Trophoblast cell (in vitro differentiated cells and primary cell): ENCODE measurements at regions not wholly inside any gene's neighbourhood (a gene's known extent, or its start where the extent isn't known, plus 50 kb on each side); places are given as distances from the start of the nearest gene placed in this dataset.

ENCODE experiments used
- DNase-seq, 2 donors: peaks; one replicate each; pipeline ENCODE4 v3.0.0-alpha.2; 2016
- H2AFZ ChIP-seq: 2 replicates; pipeline ENCODE4 v1.6.1; 2013; ENCODE audit warnings: low read length, moderate library complexity, mild to moderate bottlenecking; ENCODE audit not compliant: insufficient read depth, poor library complexity
- H2AK5ac ChIP-seq: 2 replicates; pipeline ENCODE4 v1.6.1; 2013; ENCODE audit warnings: mild to moderate bottlenecking, low read length
- H2BK120ac ChIP-seq: 2 replicates; pipeline ENCODE4 v1.6.1; 2013; ENCODE audit warnings: low read length, mild to moderate bottlenecking, moderate library complexity; ENCODE audit not compliant: insufficient read depth, poor library complexity
- H2BK12ac ChIP-seq: 2 replicates; pipeline ENCODE4 v1.6.1; 2013; ENCODE audit warnings: mild to moderate bottlenecking, low read length, moderate library complexity
- H2BK5ac ChIP-seq: 2 replicates; pipeline ENCODE4 v1.6.1; 2013; ENCODE audit warnings: low read length, low read depth, moderate library complexity, mild to moderate bottlenecking; ENCODE audit not compliant: poor library complexity
- H3K14ac ChIP-seq: 2 replicates; pipeline ENCODE4 v1.6.1; 2013; ENCODE audit warnings: mild to moderate bottlenecking, low read length
- H3K18ac ChIP-seq: 2 replicates; pipeline ENCODE4 v1.6.1; 2013; ENCODE audit warnings: mild to moderate bottlenecking, low read length
- H3K23ac ChIP-seq: 2 replicates; pipeline ENCODE4 v1.6.1; 2013; ENCODE audit warnings: low read length
- H3K27ac ChIP-seq: 2 replicates; pipeline ENCODE4 v1.5.1; 2013; ENCODE audit warnings: low read depth, mild to moderate bottlenecking, inconsistent platforms, low read length, moderate library complexity
- H3K27me3 ChIP-seq: 2 replicates; pipeline ENCODE4 v1.6.1; 2013; ENCODE audit warnings: inconsistent platforms, mild to moderate bottlenecking, low read length, moderate library complexity; ENCODE audit not compliant: insufficient read depth
- H3K36me3 ChIP-seq, 2 experiments: 1 replicate in 1 of 2; 2 replicates in 1 of 2; pipeline ENCODE4 v1.6.1; 2013; ENCODE audit warnings: low read length in 2 of 2, mild to moderate bottlenecking in 2 of 2, moderate library complexity in 1 of 2; ENCODE audit not compliant: insufficient read depth in 2 of 2, control insufficient read depth in 1 of 2
- H3K4ac ChIP-seq: 2 replicates; pipeline ENCODE4 v1.6.1; 2013; ENCODE audit warnings: low read depth, mild to moderate bottlenecking, low read length, moderate library complexity
- H3K4me1 ChIP-seq, 2 experiments: 1 replicate in 1 of 2; 2 replicates in 1 of 2; pipeline ENCODE4 v1.6.1; 2013; ENCODE audit warnings: low read length in 2 of 2, mild to moderate bottlenecking in 2 of 2, moderate library complexity in 1 of 2; ENCODE audit not compliant: insufficient read depth in 2 of 2, control insufficient read depth in 1 of 2
- H3K4me2 ChIP-seq: 2 replicates; pipeline ENCODE4 v1.6.1; 2013; ENCODE audit warnings: inconsistent platforms, mild to moderate bottlenecking, low read length, moderate library complexity
- H3K4me3 ChIP-seq: 2 replicates; pipeline ENCODE4 v1.5.1; 2013; ENCODE audit warnings: mild to moderate bottlenecking, low read depth, low read length, inconsistent platforms
- H3K79me1 ChIP-seq: one replicate; pipeline ENCODE4 v1.6.1; 2013; ENCODE audit warnings: low read length
- H3K79me2 ChIP-seq: 2 replicates; pipeline ENCODE4 v1.6.1; 2013; ENCODE audit warnings: low read length, mild to moderate bottlenecking; ENCODE audit not compliant: control insufficient read depth, insufficient read depth, poor library complexity
- H3K9ac ChIP-seq: 2 replicates; pipeline ENCODE4 v1.6.1; 2013; ENCODE audit warnings: mild to moderate bottlenecking, low read length
- H3K9me3 ChIP-seq: 2 replicates; pipeline ENCODE4 v1.6.1; 2013; ENCODE audit warnings: low read depth, mild to moderate bottlenecking, control low read depth, inconsistent platforms, low read length; ENCODE audit not compliant: insufficient read depth
- H4K12ac ChIP-seq: 2 replicates; pipeline ENCODE4 v1.6.1; 2013; ENCODE audit warnings: low read depth, mild to moderate bottlenecking, low read length, moderate library complexity
- H4K8ac ChIP-seq: 2 replicates; pipeline ENCODE4 v1.6.1; 2013; ENCODE audit warnings: low read depth, mild to moderate bottlenecking, low read length, moderate library complexity
- H4K91ac ChIP-seq: one replicate; pipeline ENCODE4 v1.6.1; 2013; ENCODE audit warnings: low read depth, mild to moderate bottlenecking, low read length, moderate library complexity
- WGBS: extraction: QIAGEN DNeasy Blood & Tissue Kit; methylation state at CpG from one replicate; pipeline ENCODE4 v1.1.7; 2013; ENCODE audit warnings: missing lambda C conversion rate; ENCODE audit not compliant: insufficient read length, insufficient coverage; ENCODE audit errors: extremely low coverage; 5-methylcytosine and 5-hydroxymethylcytosine counted together

- Histone ChIP-seq H3K79me1 (no peaks in the 10 kb centered on the region), H3K27me3 (no peaks in the 10 kb centered on the region), H2AK5ac (no peak overlapping the region), H4K91ac (no peak overlapping the region), H3K27ac (no peak overlapping the region), H3K14ac (no peak overlapping the region), H3K4me2 (no peak overlapping the region), H3K23ac (no peak overlapping the region), H2BK120ac (no peak overlapping the region), H4K12ac (no peak overlapping the region), H3K4ac (no peak overlapping the region), H3K18ac (no peak overlapping the region), H2AFZ (no peak overlapping the region), H3K4me1 (no peaks in the 10 kb centered on the region), H3K4me3 (no peak overlapping the region), H3K79me2 (no peaks in the 10 kb centered on the region), H3K9me3 (no peaks in the 10 kb centered on the region), H2BK5ac (no peak overlapping the region), H2BK12ac (no peak overlapping the region), H3K36me3 (no peaks in the 10 kb centered on the region), H3K9ac (no peak overlapping the region), H4K8ac (no peak overlapping the region)
- no CpG with 5 or more reads among the region's 4 CpGs for WGBS
- DNase-seq: no peak
Measured at GRCh38 chr2:221883976-221884375, 311.9 kb upstream of the EPHA4 start.

- no peak overlapping the region for H2BK5ac ChIP-seq
- no peak for DNase-seq
- peaks cover 3% of the 10 kb centered on the region for H3K9me3 ChIP-seq
- H2AK5ac ChIP-seq: no peak overlapping the region
- no peaks in the 10 kb centered on the region for H3K79me2 ChIP-seq
- no peak overlapping the region for H3K18ac ChIP-seq
- H2BK12ac ChIP-seq: no peak overlapping the region
- no peaks in the 10 kb centered on the region for H3K4me1 ChIP-seq
- H3K4ac ChIP-seq: no peak overlapping the region
- no peak overlapping the region for H4K8ac ChIP-seq
- no peak overlapping the region for H2BK120ac ChIP-seq
- no peak overlapping the region for H3K9ac ChIP-seq
- H4K91ac ChIP-seq: no peak overlapping the region
- H2AFZ ChIP-seq: no peak overlapping the region
- H3K23ac ChIP-seq: no peak overlapping the region
- no peak overlapping the region for H3K27ac ChIP-seq
- no peaks in the 10 kb centered on the region for H3K36me3 ChIP-seq
- no peaks in the 10 kb centered on the region for H3K79me1 ChIP-seq
- no peak overlapping the region for H3K4me3 ChIP-seq
- no peak overlapping the region for H3K4me2 ChIP-seq
- no peak overlapping the region for H3K14ac ChIP-seq
- H4K12ac ChIP-seq: no peak overlapping the region
- no peaks in the 10 kb centered on the region for H3K27me3 ChIP-seq
Measured at GRCh38 chr2:221876016-221876415, 303.9 kb upstream of the EPHA4 start.

GRCh38 chr2:221874444-221874843 lies 302.3 kb upstream of the EPHA4 start:
- WGBS: no CpG with 5 or more reads among the region's 2 CpGs

GRCh38 chr2:221857719-221858118 lies 285.6 kb upstream of the EPHA4 start:
- Histone ChIP-seq H4K91ac (no peak overlapping the region), H3K4me3 (no peak overlapping the region), H2BK5ac (no peak overlapping the region), H3K4me2 (no peak overlapping the region), H4K12ac (no peak overlapping the region), H2AK5ac (no peak overlapping the region), H3K9me3 (no peaks in the 10 kb centered on the region), H4K8ac (no peak overlapping the region), H3K27me3 (no peaks in the 10 kb centered on the region), H3K4ac (no peak overlapping the region), H3K79me2 (no peaks in the 10 kb centered on the region), H3K14ac (no peak overlapping the region), H3K9ac (no peak overlapping the region), H3K18ac (no peak overlapping the region), H3K79me1 (no peaks in the 10 kb centered on the region), H2BK12ac (no peak overlapping the region), H3K23ac (no peak overlapping the region), H3K27ac (no peak overlapping the region), H2BK120ac (no peak overlapping the region), H3K36me3 (no peaks in the 10 kb centered on the region), H2AFZ (no peak overlapping the region), H3K4me1 (no peaks in the 10 kb centered on the region)
- WGBS: no CpG with 5 or more reads among the region's 2 CpGs
- no peak for DNase-seq

More at GRCh38 chr2:221874444-221874843, 302.3 kb upstream of the EPHA4 start:
- Histone ChIP-seq H3K9me3 (peaks cover 3% of the 10 kb centered on the region), H3K4me2 (no peak overlapping the region), H3K4me1 (no peaks in the 10 kb centered on the region), H2AFZ (no peak overlapping the region), H3K4ac (no peak overlapping the region), H3K4me3 (no peak overlapping the region), H2BK120ac (no peak overlapping the region), H2AK5ac (no peak overlapping the region), H3K14ac (no peak overlapping the region), H3K9ac (no peak overlapping the region), H4K12ac (no peak overlapping the region), H4K8ac (no peak overlapping the region), H4K91ac (no peak overlapping the region), H3K27me3 (no peaks in the 10 kb centered on the region), H2BK5ac (no peak overlapping the region), H3K27ac (no peak overlapping the region), H3K36me3 (no peaks in the 10 kb centered on the region), H3K23ac (no peak overlapping the region), H3K79me2 (no peaks in the 10 kb centered on the region), H3K18ac (no peak overlapping the region), H2BK12ac (no peak overlapping the region), H3K79me1 (no peaks in the 10 kb centered on the region)
- DNase-seq: no peak
